GM23338 (cell line): ENCODE measurements at regions not wholly inside any gene's neighbourhood (a gene's known extent, or its start where the extent isn't known, plus 50 kb on each side); places are given as distances from the start of the nearest gene placed in this dataset.

Experiments used
- CREB1 ChIP-seq: fragments of 250-450 bp; sonication (Bioruptor Pico); IDR thresholded peaks from 2 replicates; pipeline ENCODE4 v1.5.0; 2020; ENCODE audit warnings: low read depth, mild to moderate bottlenecking, moderate library complexity
- EZH2 ChIP-seq: fragments of 200-600 bp; sonication (generic); IDR thresholded peaks from one replicate; pipeline ENCODE4 v1.8.0; 2017; ENCODE audit warnings: antibody characterized with exemption, mild to moderate bottlenecking, low read depth; ENCODE audit not compliant: unreplicated experiment
- EZH2phosphoT487 ChIP-seq: fragments of 200-600 bp; sonication (generic); IDR thresholded peaks from one replicate; pipeline ENCODE4 v1.8.1; 2018; ENCODE audit warnings: antibody characterized with exemption; ENCODE audit not compliant: unreplicated experiment
- JUNB ChIP-seq: IDR thresholded peaks from one replicate; pipeline ENCODE4 v1.6.1; 2016; ENCODE audit warnings: antibody characterized with exemption; ENCODE audit not compliant: unreplicated experiment
- NANOG ChIP-seq: IDR thresholded peaks from 2 replicates; pipeline ENCODE4 v1.6.1; 2016; ENCODE audit warnings: antibody characterized with exemption, borderline replicate concordance
- POLR2AphosphoS5 ChIP-seq: IDR thresholded peaks from 2 replicates; pipeline ENCODE4 v1.6.1; 2016; ENCODE audit warnings: antibody characterized with exemption, low read depth
- STAT1 ChIP-seq: IDR thresholded peaks from one replicate; pipeline ENCODE4 v1.6.1; 2016; ENCODE audit warnings: antibody characterized with exemption; ENCODE audit not compliant: unreplicated experiment
- ZNF331 ChIP-seq: fragments of 250-450 bp; sonication (Bioruptor Pico); IDR thresholded peaks from 2 replicates; pipeline ENCODE4 v1.5.0; 2020; ENCODE audit warnings: low read depth, mild to moderate bottlenecking, moderate library complexity
- TF ChIP-seq, protein P1 (sequence below), 2 experiments: fragments of 200-600 bp in 1 of 2; sonication (generic) in 1 of 2; conservative IDR thresholded peaks; 2 replicates each; pipeline versions ENCODE4 v1.5.1 to v1.6.1; 2016 to 2017; ENCODE audit warnings: antibody characterized with exemption in 2 of 2, low read depth in 2 of 2, mild to moderate bottlenecking in 2 of 2, moderate library complexity in 1 of 2
- TF ChIP-seq, protein P2 (sequence below): IDR thresholded peaks from one replicate; pipeline ENCODE4 v1.6.1; 2018; ENCODE audit warnings: antibody characterized with exemption; ENCODE audit not compliant: unreplicated experiment
- TF ChIP-seq, protein P3 (sequence below): IDR thresholded peaks from 2 replicates; pipeline ENCODE4 v1.6.1; 2016; ENCODE audit warnings: antibody characterized with exemption

DNA sequence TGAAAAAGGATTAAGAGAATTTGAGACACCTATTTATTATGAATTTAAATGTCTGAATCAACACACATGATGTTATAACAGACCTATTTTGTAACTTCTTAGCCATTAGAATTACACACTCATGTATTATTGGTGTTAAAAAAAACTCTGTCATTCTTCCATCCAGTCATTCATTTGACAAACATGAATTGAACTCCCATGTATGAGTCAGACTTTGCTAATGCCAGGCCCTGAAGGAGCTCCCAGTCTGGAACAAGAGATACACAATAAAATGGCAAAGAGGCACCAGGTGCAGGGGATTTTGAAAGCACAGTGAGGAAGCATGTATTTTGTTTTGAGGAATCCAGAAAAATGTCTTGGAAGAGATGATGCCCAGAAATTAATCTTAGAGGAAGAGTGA lies 87.7 kb upstream of the EFHC2 start:
- TF ChIP-seq POLR2AphosphoS5 = no peak
- TF ChIP-seq, protein P1, sequence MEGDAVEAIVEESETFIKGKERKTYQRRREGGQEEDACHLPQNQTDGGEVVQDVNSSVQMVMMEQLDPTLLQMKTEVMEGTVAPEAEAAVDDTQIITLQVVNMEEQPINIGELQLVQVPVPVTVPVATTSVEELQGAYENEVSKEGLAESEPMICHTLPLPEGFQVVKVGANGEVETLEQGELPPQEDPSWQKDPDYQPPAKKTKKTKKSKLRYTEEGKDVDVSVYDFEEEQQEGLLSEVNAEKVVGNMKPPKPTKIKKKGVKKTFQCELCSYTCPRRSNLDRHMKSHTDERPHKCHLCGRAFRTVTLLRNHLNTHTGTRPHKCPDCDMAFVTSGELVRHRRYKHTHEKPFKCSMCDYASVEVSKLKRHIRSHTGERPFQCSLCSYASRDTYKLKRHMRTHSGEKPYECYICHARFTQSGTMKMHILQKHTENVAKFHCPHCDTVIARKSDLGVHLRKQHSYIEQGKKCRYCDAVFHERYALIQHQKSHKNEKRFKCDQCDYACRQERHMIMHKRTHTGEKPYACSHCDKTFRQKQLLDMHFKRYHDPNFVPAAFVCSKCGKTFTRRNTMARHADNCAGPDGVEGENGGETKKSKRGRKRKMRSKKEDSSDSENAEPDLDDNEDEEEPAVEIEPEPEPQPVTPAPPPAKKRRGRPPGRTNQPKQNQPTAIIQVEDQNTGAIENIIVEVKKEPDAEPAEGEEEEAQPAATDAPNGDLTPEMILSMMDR (conservative IDR thresholded peaks at IDR 0.05; ENCODE audit: low read depth in 2 of 2) = no peak
- TF ChIP-seq, protein P2, sequence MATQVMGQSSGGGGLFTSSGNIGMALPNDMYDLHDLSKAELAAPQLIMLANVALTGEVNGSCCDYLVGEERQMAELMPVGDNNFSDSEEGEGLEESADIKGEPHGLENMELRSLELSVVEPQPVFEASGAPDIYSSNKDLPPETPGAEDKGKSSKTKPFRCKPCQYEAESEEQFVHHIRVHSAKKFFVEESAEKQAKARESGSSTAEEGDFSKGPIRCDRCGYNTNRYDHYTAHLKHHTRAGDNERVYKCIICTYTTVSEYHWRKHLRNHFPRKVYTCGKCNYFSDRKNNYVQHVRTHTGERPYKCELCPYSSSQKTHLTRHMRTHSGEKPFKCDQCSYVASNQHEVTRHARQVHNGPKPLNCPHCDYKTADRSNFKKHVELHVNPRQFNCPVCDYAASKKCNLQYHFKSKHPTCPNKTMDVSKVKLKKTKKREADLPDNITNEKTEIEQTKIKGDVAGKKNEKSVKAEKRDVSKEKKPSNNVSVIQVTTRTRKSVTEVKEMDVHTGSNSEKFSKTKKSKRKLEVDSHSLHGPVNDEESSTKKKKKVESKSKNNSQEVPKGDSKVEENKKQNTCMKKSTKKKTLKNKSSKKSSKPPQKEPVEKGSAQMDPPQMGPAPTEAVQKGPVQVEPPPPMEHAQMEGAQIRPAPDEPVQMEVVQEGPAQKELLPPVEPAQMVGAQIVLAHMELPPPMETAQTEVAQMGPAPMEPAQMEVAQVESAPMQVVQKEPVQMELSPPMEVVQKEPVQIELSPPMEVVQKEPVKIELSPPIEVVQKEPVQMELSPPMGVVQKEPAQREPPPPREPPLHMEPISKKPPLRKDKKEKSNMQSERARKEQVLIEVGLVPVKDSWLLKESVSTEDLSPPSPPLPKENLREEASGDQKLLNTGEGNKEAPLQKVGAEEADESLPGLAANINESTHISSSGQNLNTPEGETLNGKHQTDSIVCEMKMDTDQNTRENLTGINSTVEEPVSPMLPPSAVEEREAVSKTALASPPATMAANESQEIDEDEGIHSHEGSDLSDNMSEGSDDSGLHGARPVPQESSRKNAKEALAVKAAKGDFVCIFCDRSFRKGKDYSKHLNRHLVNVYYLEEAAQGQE = no peak
- no peak for TF ChIP-seq EZH2
- TF ChIP-seq JUNB = no peak
- no peak for TF ChIP-seq CREB1 (CRISPR knock-in tag)
- no peak for TF ChIP-seq NANOG
- no peak for TF ChIP-seq EZH2phosphoT487
- no peak for TF ChIP-seq STAT1
- TF ChIP-seq, protein P3, sequence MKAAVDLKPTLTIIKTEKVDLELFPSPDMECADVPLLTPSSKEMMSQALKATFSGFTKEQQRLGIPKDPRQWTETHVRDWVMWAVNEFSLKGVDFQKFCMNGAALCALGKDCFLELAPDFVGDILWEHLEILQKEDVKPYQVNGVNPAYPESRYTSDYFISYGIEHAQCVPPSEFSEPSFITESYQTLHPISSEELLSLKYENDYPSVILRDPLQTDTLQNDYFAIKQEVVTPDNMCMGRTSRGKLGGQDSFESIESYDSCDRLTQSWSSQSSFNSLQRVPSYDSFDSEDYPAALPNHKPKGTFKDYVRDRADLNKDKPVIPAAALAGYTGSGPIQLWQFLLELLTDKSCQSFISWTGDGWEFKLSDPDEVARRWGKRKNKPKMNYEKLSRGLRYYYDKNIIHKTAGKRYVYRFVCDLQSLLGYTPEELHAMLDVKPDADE = no peak
- TF ChIP-seq ZNF331 = no peak
